HepG2 (cell line): ENCODE measurements at regions not wholly inside any gene's neighbourhood (a gene's known extent, or its start where the extent isn't known, plus 50 kb on each side); places are given as distances from the start of the nearest gene placed in this dataset.

Experiments
- ATAC-seq: fragments of 200-7000 bp; cut with Tn5 transposase; 3 replicates; pipeline ENCODE4 v1.9.1; 2020; ENCODE audit warnings: mild to moderate bottlenecking, moderate library complexity
- BruUV-seq: library from RNA; stranded (reverse); fragments of 400-500 nt; replicated peaks from 2 replicates; lab custom pipeline; 2021; lab: Mats Ljungman, UMichigan
- CTCF ChIA-PET: fragments of 300-600 bp; formaldehyde crosslinking; extraction: SDS; loops from one replicate; lab custom pipeline; 2021; ENCODE audit warnings: low total read pairs, inconsistent platforms, low intra/inter-chr PET ratio; lab: Yijun Ruan, JAX
- POLR2A ChIA-PET: fragments of 350-600 bp; sonication (Branson Sonifier 250); formaldehyde crosslinking; loops from one replicate; lab custom pipeline; 2020; ENCODE audit warnings: antibody characterized with exemption, inconsistent platforms; lab: Yijun Ruan, JAX
- DNase-seq: peaks from one replicate; pipeline ENCODE4 v3.0.0-alpha.2; 2015; ENCODE audit warnings: low spot score
- FAIRE-seq: peaks from 3 replicates; lab custom pipeline; 2011; peaks lifted over from hg19 to GRCh38; lab: Jason Lieb, UNC
- H2AFZ ChIP-seq: one replicate; pipeline ENCODE4 v1.6.1; 2011; ENCODE audit warnings: low read length, inconsistent platforms
- H3K27ac ChIP-seq: fragments of 300-600 bp; 3 replicates; pipeline ENCODE4 v1.8.0; 2011; ENCODE audit warnings: mixed run types, mild to moderate bottlenecking, mixed read lengths, low read length, inconsistent platforms; ENCODE audit not compliant: insufficient read depth; ENCODE audit errors: extremely low read length
- H3K27me3 ChIP-seq, 2 experiments: fragments of 200-600 bp in 1 of 2; 2 replicates in 1 of 2; 3 replicates in 1 of 2; pipeline versions ENCODE4 v1.6.0 to v1.8.0; 2011; ENCODE audit warnings: low read length in 2 of 2, mild to moderate bottlenecking in 2 of 2, moderate library complexity in 2 of 2, inconsistent platforms in 1 of 2; ENCODE audit not compliant: insufficient read depth in 2 of 2, control insufficient read depth in 1 of 2
- H3K36me3 ChIP-seq, 2 experiments: fragments of 200-600 bp in 1 of 2; replicated peaks in 1 of 2; 2 replicates in 1 of 2; 3 replicates in 1 of 2; pipeline versions ENCODE4 v1.5.1 to v1.8.0; 2011; ENCODE audit warnings: low read length in 2 of 2, inconsistent platforms in 1 of 2; ENCODE audit not compliant: insufficient read depth in 2 of 2, control insufficient read depth in 1 of 2
- H3K4me1 ChIP-seq: 2 replicates; pipeline ENCODE4 v1.5.1; 2012; ENCODE audit warnings: low read length, inconsistent platforms; ENCODE audit not compliant: insufficient read depth
- H3K4me2 ChIP-seq: 2 replicates; pipeline ENCODE4 v1.6.0; 2011; ENCODE audit warnings: low read depth, low read length, inconsistent platforms
- H3K4me3 ChIP-seq, 3 experiments: fragments of 200-600 bp in 1 of 3; sonication (generic), shearing (Covaris generic) in 1 of 3; replicated peaks in 1 of 3; 2 replicates each; pipeline ENCODE4 v1.5.1; 2011 to 2016; ENCODE audit warnings: low read length in 3 of 3, inconsistent platforms in 2 of 3, low read depth in 2 of 3, mild to moderate bottlenecking in 2 of 3, control low read depth in 1 of 3, mixed read lengths in 1 of 3; ENCODE audit not compliant: insufficient read depth in 1 of 3
- H3K79me2 ChIP-seq: one replicate; pipeline ENCODE4 v1.6.1; 2011; ENCODE audit warnings: low read length, inconsistent platforms; ENCODE audit not compliant: insufficient read depth
- H3K9ac ChIP-seq: 2 replicates; pipeline ENCODE4 v1.6.0; 2011; ENCODE audit warnings: mild to moderate bottlenecking, low read depth, low read length, inconsistent platforms; ENCODE audit not compliant: insufficient read depth
- H3K9me3 ChIP-seq: 2 replicates; pipeline ENCODE4 v1.5.1; 2012; ENCODE audit warnings: mild to moderate bottlenecking, low read length
- H4K20me1 ChIP-seq: 2 replicates; pipeline ENCODE4 v1.6.0; 2011; ENCODE audit warnings: inconsistent platforms, mild to moderate bottlenecking, low read length, moderate library complexity; ENCODE audit not compliant: insufficient read depth
- ARHGAP35 ChIP-seq: sonication (generic); formaldehyde crosslinking; IDR thresholded peaks from 2 replicates; pipeline ENCODE4 v1.9.0; 2022; ENCODE audit warnings: mild to moderate bottlenecking, inconsistent platforms, moderate library complexity, missing genetic modification reagents, borderline replicate concordance
- ELF1 ChIP-seq: sonication (generic); formaldehyde crosslinking; IDR thresholded peaks from 2 replicates; pipeline ENCODE4 v1.4.0; 2020; ENCODE audit warnings: missing genetic modification reagents
- FLYWCH1 ChIP-seq: sonication (generic); formaldehyde crosslinking; IDR thresholded peaks from 2 replicates; pipeline ENCODE4 v1.8.1; 2023; ENCODE audit warnings: mild to moderate bottlenecking, missing genetic modification reagents
- HNF4A ChIP-seq: sonication (generic); formaldehyde crosslinking; IDR thresholded peaks from 2 replicates; pipeline ENCODE4 v1.4.0; 2020; ENCODE audit warnings: missing genetic modification reagents
- KLF13 ChIP-seq: sonication (generic); formaldehyde crosslinking; IDR thresholded peaks from 2 replicates; pipeline ENCODE4 v1.4.0; 2020; ENCODE audit warnings: mild to moderate bottlenecking, missing genetic modification reagents
- NFRKB ChIP-seq: fragments of 450-650 bp; IDR thresholded peaks from 2 replicates; pipeline ENCODE4 v1.6.1; 2017
- PAX8 ChIP-seq: sonication (generic); formaldehyde crosslinking; IDR thresholded peaks from 2 replicates; pipeline ENCODE4 v1.8.0; 2022; ENCODE audit warnings: mild to moderate bottlenecking, missing genetic modification reagents, borderline replicate concordance
- SRSF9 ChIP-seq: fragments of 200-400 bp; formaldehyde crosslinking; IDR thresholded peaks from 2 replicates; pipeline ENCODE4 v1.6.1; 2018; ENCODE audit warnings: borderline replicate concordance, mild to moderate bottlenecking, low read depth, low read length; ENCODE audit not compliant: insufficient read depth, poor library complexity, severe bottlenecking
- TARDBP ChIP-seq: sonication (generic); formaldehyde crosslinking; IDR thresholded peaks from 2 replicates; pipeline ENCODE4 v1.8.0; 2022; ENCODE audit warnings: mild to moderate bottlenecking, missing genetic modification reagents
- TOE1 ChIP-seq: sonication (generic); formaldehyde crosslinking; IDR thresholded peaks from 2 replicates; pipeline ENCODE4 v1.4.0; 2020; ENCODE audit warnings: mild to moderate bottlenecking, missing genetic modification reagents
- ZFX ChIP-seq: sonication (generic); formaldehyde crosslinking; IDR thresholded peaks from 2 replicates; pipeline ENCODE4 v1.4.0; 2020; ENCODE audit warnings: mild to moderate bottlenecking, low read depth, missing genetic modification reagents, moderate library complexity
- ZNF468 ChIP-seq: sonication (generic); formaldehyde crosslinking; IDR thresholded peaks from 2 replicates; pipeline ENCODE4 v1.8.0; 2022; ENCODE audit warnings: mild to moderate bottlenecking, moderate library complexity, missing genetic modification reagents
- ZNF547 ChIP-seq: sonication (generic); formaldehyde crosslinking; IDR thresholded peaks from 2 replicates; pipeline ENCODE4 v1.5.1; 2020; ENCODE audit warnings: mild to moderate bottlenecking, missing genetic modification reagents
- ZNF724P ChIP-seq: sonication (generic); formaldehyde crosslinking; IDR thresholded peaks from 2 replicates; pipeline ENCODE4 v1.8.0; 2022; ENCODE audit warnings: missing genetic modification reagents, borderline replicate concordance
- ZNF761 ChIP-seq: sonication (generic); formaldehyde crosslinking; conservative IDR thresholded peaks from 2 replicates; pipeline ENCODE4 v1.4.0; 2020; ENCODE audit warnings: mild to moderate bottlenecking, missing genetic modification reagents
- ZNF878 ChIP-seq: sonication (generic); formaldehyde crosslinking; IDR thresholded peaks from 2 replicates; pipeline ENCODE4 v1.8.1; 2023; ENCODE audit warnings: mild to moderate bottlenecking, missing genetic modification reagents, moderate library complexity
- ZSCAN20 ChIP-seq: sonication (generic); formaldehyde crosslinking; IDR thresholded peaks from 2 replicates; pipeline ENCODE4 v1.4.0; 2020; ENCODE audit warnings: missing genetic modification reagents, mild to moderate bottlenecking, borderline replicate concordance
- in situ Hi-C: cut with HindIII; loops from 2 replicates; pipeline ENCODE4 v1.10.0; 2017; ENCODE audit warnings: low pct_unique_long_range_greater_than_20kb; ENCODE audit not compliant: extremely low pct_ligation_motif_present
- intact Hi-C: fragments of 100-400 bp; cut with micrococcal nuclease; formaldehyde crosslinking; loops from one replicate; pipeline ENCODE4 v1.10.0; 2022; ENCODE audit not compliant: unreplicated experiment
- TF ChIP-seq, protein P1 (sequence below): sonication (generic); formaldehyde crosslinking; conservative IDR thresholded peaks from 2 replicates; pipeline ENCODE4 v1.4.0; 2020; ENCODE audit warnings: mild to moderate bottlenecking, missing genetic modification reagents, moderate library complexity
- TF ChIP-seq, protein P2 (sequence below): sonication (generic); formaldehyde crosslinking; IDR thresholded peaks from 2 replicates; pipeline ENCODE4 v1.5.1; 2020; ENCODE audit warnings: mild to moderate bottlenecking, missing genetic modification reagents, borderline replicate concordance
- TF ChIP-seq, protein P3 (sequence below): fragments of 450-650 bp; IDR thresholded peaks from 2 replicates; pipeline ENCODE4 v1.6.1; 2016

DNA sequence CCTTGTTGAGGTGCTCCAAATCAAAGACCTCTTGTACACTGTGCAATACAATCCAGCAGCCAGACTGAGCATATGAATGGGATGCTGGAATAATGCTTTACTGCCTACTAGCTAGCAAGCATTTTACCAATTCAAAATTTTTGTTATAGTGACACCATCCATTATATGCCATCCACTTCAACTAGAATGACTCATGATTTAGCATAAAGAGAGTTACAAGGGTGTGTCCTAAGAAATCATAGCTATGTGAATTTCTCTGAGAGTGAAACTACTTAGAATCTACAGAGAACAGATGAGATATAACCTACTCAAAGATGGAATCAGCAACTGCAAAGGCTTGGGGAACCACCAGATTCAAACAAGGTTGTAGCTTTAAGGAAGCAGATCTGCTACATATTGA, 221.9 kb downstream of the LHFPL1 start:
- intact Hi-C loops: no loop called here
- CTCF ChIA-PET: no interaction called here
- no peaks in the 10 kb centered on the region for H3K36me3 ChIP-seq

More for the DNA sequence above, 221.9 kb downstream of the LHFPL1 start:
- Histone ChIP-seq H3K27ac (no peak overlapping the region), H3K4me2 (no peak overlapping the region), H4K20me1 (no peaks in the 10 kb centered on the region)
- DNase-seq: no peak
- in situ Hi-C loops: no loop called here
- FAIRE-seq: no peak
- TF ChIP-seq TARDBP: no peak
- no peak for TF ChIP-seq FLYWCH1
- no peak for TF ChIP-seq SRSF9
- no peak for TF ChIP-seq HNF4A (CRISPR knock-in tag)
- TF ChIP-seq ZNF724P (CRISPR knock-in tag): no peak
- TF ChIP-seq ZNF878 (CRISPR knock-in tag): no peak
- no peak for TF ChIP-seq NFRKB
- TF ChIP-seq, protein P1, sequence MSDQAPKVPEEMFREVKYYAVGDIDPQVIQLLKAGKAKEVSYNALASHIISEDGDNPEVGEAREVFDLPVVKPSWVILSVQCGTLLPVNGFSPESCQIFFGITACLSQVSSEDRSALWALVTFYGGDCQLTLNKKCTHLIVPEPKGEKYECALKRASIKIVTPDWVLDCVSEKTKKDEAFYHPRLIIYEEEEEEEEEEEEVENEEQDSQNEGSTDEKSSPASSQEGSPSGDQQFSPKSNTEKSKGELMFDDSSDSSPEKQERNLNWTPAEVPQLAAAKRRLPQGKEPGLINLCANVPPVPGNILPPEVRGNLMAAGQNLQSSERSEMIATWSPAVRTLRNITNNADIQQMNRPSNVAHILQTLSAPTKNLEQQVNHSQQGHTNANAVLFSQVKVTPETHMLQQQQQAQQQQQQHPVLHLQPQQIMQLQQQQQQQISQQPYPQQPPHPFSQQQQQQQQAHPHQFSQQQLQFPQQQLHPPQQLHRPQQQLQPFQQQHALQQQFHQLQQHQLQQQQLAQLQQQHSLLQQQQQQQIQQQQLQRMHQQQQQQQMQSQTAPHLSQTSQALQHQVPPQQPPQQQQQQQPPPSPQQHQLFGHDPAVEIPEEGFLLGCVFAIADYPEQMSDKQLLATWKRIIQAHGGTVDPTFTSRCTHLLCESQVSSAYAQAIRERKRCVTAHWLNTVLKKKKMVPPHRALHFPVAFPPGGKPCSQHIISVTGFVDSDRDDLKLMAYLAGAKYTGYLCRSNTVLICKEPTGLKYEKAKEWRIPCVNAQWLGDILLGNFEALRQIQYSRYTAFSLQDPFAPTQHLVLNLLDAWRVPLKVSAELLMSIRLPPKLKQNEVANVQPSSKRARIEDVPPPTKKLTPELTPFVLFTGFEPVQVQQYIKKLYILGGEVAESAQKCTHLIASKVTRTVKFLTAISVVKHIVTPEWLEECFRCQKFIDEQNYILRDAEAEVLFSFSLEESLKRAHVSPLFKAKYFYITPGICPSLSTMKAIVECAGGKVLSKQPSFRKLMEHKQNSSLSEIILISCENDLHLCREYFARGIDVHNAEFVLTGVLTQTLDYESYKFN: no peak
- TF ChIP-seq, protein P2, sequence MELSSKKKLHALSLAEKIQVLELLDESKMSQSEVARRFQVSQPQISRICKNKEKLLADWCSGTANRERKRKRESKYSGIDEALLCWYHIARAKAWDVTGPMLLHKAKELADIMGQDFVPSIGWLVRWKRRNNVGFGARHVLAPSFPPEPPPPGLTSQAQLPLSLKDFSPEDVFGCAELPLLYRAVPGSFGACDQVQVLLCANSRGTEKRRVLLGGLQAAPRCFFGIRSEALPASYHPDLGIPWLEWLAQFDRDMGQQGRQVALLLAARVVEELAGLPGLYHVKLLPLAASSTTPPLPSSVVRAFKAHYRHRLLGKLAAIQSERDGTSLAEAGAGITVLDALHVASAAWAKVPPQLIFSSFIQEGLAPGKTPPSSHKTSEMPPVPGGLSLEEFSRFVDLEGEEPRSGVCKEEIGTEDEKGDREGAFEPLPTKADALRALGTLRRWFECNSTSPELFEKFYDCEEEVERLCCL (CRISPR knock-in tag): no peak
- TF ChIP-seq ZNF468 (CRISPR knock-in tag): no peak
- TF ChIP-seq ZNF761 (CRISPR knock-in tag): no peak
- TF ChIP-seq ELF1 (CRISPR knock-in tag): no peak
- no peak for TF ChIP-seq KLF13 (CRISPR knock-in tag)
- no peak for TF ChIP-seq ARHGAP35 (CRISPR knock-in tag)
- no peak for TF ChIP-seq ZNF547
- TF ChIP-seq, protein P3, sequence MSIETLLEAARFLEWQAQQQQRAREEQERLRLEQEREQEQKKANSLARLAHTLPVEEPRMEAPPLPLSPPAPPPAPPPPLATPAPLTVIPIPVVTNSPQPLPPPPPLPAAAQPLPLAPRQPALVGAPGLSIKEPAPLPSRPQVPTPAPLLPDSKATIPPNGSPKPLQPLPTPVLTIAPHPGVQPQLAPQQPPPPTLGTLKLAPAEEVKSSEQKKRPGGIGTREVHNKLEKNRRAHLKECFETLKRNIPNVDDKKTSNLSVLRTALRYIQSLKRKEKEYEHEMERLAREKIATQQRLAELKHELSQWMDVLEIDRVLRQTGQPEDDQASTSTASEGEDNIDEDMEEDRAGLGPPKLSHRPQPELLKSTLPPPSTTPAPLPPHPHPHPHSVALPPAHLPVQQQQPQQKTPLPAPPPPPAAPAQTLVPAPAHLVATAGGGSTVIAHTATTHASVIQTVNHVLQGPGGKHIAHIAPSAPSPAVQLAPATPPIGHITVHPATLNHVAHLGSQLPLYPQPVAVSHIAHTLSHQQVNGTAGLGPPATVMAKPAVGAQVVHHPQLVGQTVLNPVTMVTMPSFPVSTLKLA: no peak
- TF ChIP-seq ZFX: no peak
- TF ChIP-seq ZSCAN20 (CRISPR knock-in tag): no peak
- no peak for TF ChIP-seq PAX8
- no peak for TF ChIP-seq TOE1 (CRISPR knock-in tag)
- TF ChIP-seq, all 625 proteins: peak for 0
- ATAC-seq: no peak
- Histone ChIP-seq H3K79me2 (no peaks in the 10 kb centered on the region), H3K9me3 (no peaks in the 10 kb centered on the region), H3K4me3 (no peak overlapping the region), H3K27me3 (no peaks in the 10 kb centered on the region), H3K4me1 (no peaks in the 10 kb centered on the region), H3K9ac (no peak overlapping the region), H2AFZ (no peak overlapping the region)
- POLR2A ChIA-PET: no interaction called here
- no TSS peak for BruUV-seq
